ENCODE measurements at regions not wholly inside any gene's neighbourhood (a gene's known extent, or its start where the extent isn't known, plus 50 kb on each side); places are given as distances from the start of the nearest gene placed in this dataset.

- Mint-ChIP-seq H3K9me3 (no peaks in the 10 kb centered on the region), H3K4me3 (peak overlapping the region; percentile 52), H3K4me1 (peaks cover 71% of the 10 kb centered on the region), H3K27me3 (ENCODE audit: low read depth) (peaks cover 3% of the 10 kb centered on the region), H3K36me3 (ENCODE audit: low read depth) (no peaks in the 10 kb centered on the region), H3K27ac (ENCODE audit: unreplicated experiment) (peak overlapping the region; percentile 55)
- TF ChIP-seq CTCF (conservative IDR thresholded peaks at IDR 0.05) = no peak
- DNase-seq (ENCODE audit: low read depth, low spot score) = no peak
These were observed 136.7 kb upstream of the TMTC4 start for GRCh38 chr13:100811024-100811865.

GRCh38 chr13:100810481-100810880, 135.9 kb upstream of the TMTC4 start:
- no peak for DNase-seq (ENCODE audit: low read depth, low spot score)
- H3K4me3 Mint-ChIP-seq = peak overlapping the region; percentile 3
- H3K27me3 Mint-ChIP-seq (ENCODE audit: low read depth) = peaks cover 3% of the 10 kb centered on the region
- H3K36me3 Mint-ChIP-seq (ENCODE audit: low read depth) = no peaks in the 10 kb centered on the region
- peaks cover 69% of the 10 kb centered on the region for H3K4me1 Mint-ChIP-seq
- no peak for TF ChIP-seq CTCF (conservative IDR thresholded peaks at IDR 0.05)
- H3K27ac Mint-ChIP-seq (ENCODE audit: unreplicated experiment) = no peak overlapping the region
- no peaks in the 10 kb centered on the region for H3K9me3 Mint-ChIP-seq

- Mint-ChIP-seq H3K36me3 (ENCODE audit: low read depth) (no peaks in the 10 kb centered on the region), H3K4me3 (no peak overlapping the region), H3K27me3 (ENCODE audit: low read depth) (peaks cover 3% of the 10 kb centered on the region), H3K27ac (ENCODE audit: unreplicated experiment) (no peak overlapping the region), H3K4me1 (peaks cover 69% of the 10 kb centered on the region), H3K9me3 (no peaks in the 10 kb centered on the region)
- no peak for DNase-seq (ENCODE audit: low read depth, low spot score)
- no peak for TF ChIP-seq CTCF (conservative IDR thresholded peaks at IDR 0.05)
These were observed 135.3 kb upstream of the TMTC4 start for GRCh38 chr13:100809856-100810255.

GRCh38 chr13:100809129-100809390, 134.5 kb upstream of the TMTC4 start:
- H3K27me3 Mint-ChIP-seq (ENCODE audit: low read depth) = peaks cover 3% of the 10 kb centered on the region
- H3K36me3 Mint-ChIP-seq (ENCODE audit: low read depth) = no peaks in the 10 kb centered on the region
- H3K9me3 Mint-ChIP-seq = no peaks in the 10 kb centered on the region
- H3K4me1 Mint-ChIP-seq = peaks cover 69% of the 10 kb centered on the region
- no peak for TF ChIP-seq CTCF (conservative IDR thresholded peaks at IDR 0.05)
- peak overlapping the region; percentile 70 for H3K27ac Mint-ChIP-seq (ENCODE audit: unreplicated experiment)
- no peak for DNase-seq (ENCODE audit: low read depth, low spot score)
- peak overlapping the region; percentile 36 for H3K4me3 Mint-ChIP-seq

- Mint-ChIP-seq H3K9me3 (no peaks in the 10 kb centered on the region), H3K4me1 (peaks cover 65% of the 10 kb centered on the region)
- peak; percentile 12 for DNase-seq (ENCODE audit: low read depth, low spot score)
These were observed 133.9 kb upstream of the TMTC4 start for GRCh38 chr13:100808330-100809128.

More at GRCh38 chr13:100808330-100809128, 133.9 kb upstream of the TMTC4 start:
- H3K27me3 Mint-ChIP-seq (ENCODE audit: low read depth) = peaks cover 3% of the 10 kb centered on the region
- H3K4me3 Mint-ChIP-seq = peak overlapping the region; percentile 36
- no peak for TF ChIP-seq CTCF (conservative IDR thresholded peaks at IDR 0.05)
- peak overlapping the region; percentile 70 for H3K27ac Mint-ChIP-seq (ENCODE audit: unreplicated experiment)
- H3K36me3 Mint-ChIP-seq (ENCODE audit: low read depth) = no peaks in the 10 kb centered on the region

All from neural crest cell (in vitro differentiated cells).